ENCODE measurements at regions not wholly inside any gene's neighbourhood (a gene's known extent, or its start where the extent isn't known, plus 50 kb on each side); places are given as distances from the start of the nearest gene placed in this dataset.

- no peak overlapping the region for H3K4me2 ChIP-seq (ENCODE audit: insufficient read depth, insufficient read length, low read length)
- no peak overlapping the region for H2AK5ac ChIP-seq (ENCODE audit: insufficient read length, low read length)
- no peak overlapping the region for H3K4ac ChIP-seq (ENCODE audit: low read depth, low read length)
- H3K4me3 Mint-ChIP-seq = no peak overlapping the region
- H4K8ac ChIP-seq (replicated peaks; ENCODE audit: insufficient read length, low read depth, low read length) = no peak overlapping the region
- H4K20me1 ChIP-seq (ENCODE audit: control insufficient read depth, insufficient read depth, insufficient read length) = no peaks in the 10 kb centered on the region
- H3K27ac Mint-ChIP-seq = no peak overlapping the region
- no peak overlapping the region for H4K5ac ChIP-seq (ENCODE audit: insufficient read length, low read depth, low read length)
- H3K4me1 ChIP-seq (ENCODE audit: insufficient read depth, low read length) = no peaks in the 10 kb centered on the region
- H4K91ac ChIP-seq (ENCODE audit: insufficient read length, low read depth, low read length) = no peak overlapping the region
- no peaks in the 10 kb centered on the region for H3K27me3 ChIP-seq (ENCODE audit: insufficient read depth, low read length)
- no peak overlapping the region for H2BK5ac ChIP-seq (ENCODE audit: insufficient read length, low read length)
- H2BK15ac ChIP-seq (ENCODE audit: low read depth, low read length) = no peak overlapping the region
- H3K79me1 ChIP-seq (ENCODE audit: insufficient read depth, low read depth, low read length, poor library complexity, severe bottlenecking) = no peaks in the 10 kb centered on the region
- no peak overlapping the region for H3K27ac ChIP-seq (ENCODE audit: insufficient read length, low read depth, low read length)
- H3K9me3 ChIP-seq (ENCODE audit: control insufficient read depth, low read depth, low read length) = no peaks in the 10 kb centered on the region
- H3K9me3 Mint-ChIP-seq = no peaks in the 10 kb centered on the region
- no peak overlapping the region for H3K9ac ChIP-seq (ENCODE audit: extremely low read depth, insufficient read length, low read length)
- no CpG with 5 or more reads among the region's 4 CpGs for WGBS (ENCODE audit: extremely low coverage, insufficient read length, low lambda C conversion rate)
- H3K36me3 Mint-ChIP-seq (ENCODE audit: insufficient read depth in 1 of 3, low read depth in 3 of 3) = no peaks in the 10 kb centered on the region; a peak in 1 of 7 replicates
- no peaks in the 10 kb centered on the region for H3K4me1 Mint-ChIP-seq
- peaks cover 3% of the 10 kb centered on the region for H3K27me3 Mint-ChIP-seq (ENCODE audit: low read depth)
- H3T11ph ChIP-seq (ENCODE audit: low read length) = no peak overlapping the region
- no peaks in the 10 kb centered on the region for H3K23me2 ChIP-seq (ENCODE audit: insufficient read length, low read depth, low read length, poor library complexity, severe bottlenecking)
- H3K14ac ChIP-seq (ENCODE audit: insufficient read depth, low read length) = no peak overlapping the region
- DNase-seq = no peak
- TF ChIP-seq CTCF (conservative IDR thresholded peaks at IDR 0.05) = no peak
- no peak overlapping the region for H3K18ac ChIP-seq (ENCODE audit: insufficient read length, low read depth, low read length)
- no peak overlapping the region for H3K56ac ChIP-seq (ENCODE audit: insufficient read length, low read depth, low read length)
- H2BK20ac ChIP-seq (ENCODE audit: low read depth, low read length, poor library complexity, severe bottlenecking) = no peak overlapping the region
- no peak overlapping the region for H2BK12ac ChIP-seq (ENCODE audit: insufficient read length, low read depth, low read length)
- no peaks in the 10 kb centered on the region for H3K79me2 ChIP-seq (ENCODE audit: insufficient read depth, low read length)
- H2BK120ac ChIP-seq (ENCODE audit: low read depth, low read length, poor library complexity, severe bottlenecking) = no peak overlapping the region
- no peak overlapping the region for H3K23ac ChIP-seq (ENCODE audit: insufficient read length, low read depth, low read length)
- H2AFZ ChIP-seq (ENCODE audit: low read length) = no peak overlapping the region
Measured at GRCh38 chr3:137924628-137925027, 85.3 kb upstream of the CLDN18 start.

All from H9 (cell line).